Esophagus muscularis mucosa (tissue), 4 donors: ENCODE measurements at regions not wholly inside any gene's neighbourhood (a gene's known extent, or its start where the extent isn't known, plus 50 kb on each side); places are given as distances from the start of the nearest gene placed in this dataset.

Experiments used
- DNase-seq: peaks from one replicate; pipeline ENCODE4 v3.0.0-alpha.2; 2017; ENCODE audit errors: extremely low spot score
- H3K27ac ChIP-seq, 4 donors: fragments of 200-600 bp; sonication (generic); replicated peaks in 1 of 4; 1 replicate in 3 of 4; 2 replicates in 1 of 4; pipeline ENCODE4 v1.5.1; 2016 to 2019; ENCODE audit warnings: mild to moderate bottlenecking in 1 of 4
- H3K27me3 ChIP-seq, 4 donors: fragments of 200-600 bp; sonication (generic); one replicate each; pipeline versions ENCODE4 v1.5.1 to v1.6.0; 2016 to 2019
- H3K36me3 ChIP-seq, 4 donors: fragments of 200-600 bp; sonication (generic); one replicate each; pipeline ENCODE4 v1.5.1; 2016 to 2019
- H3K4me1 ChIP-seq, 4 donors: fragments of 200-600 bp; sonication (generic); one replicate each; pipeline ENCODE4 v1.5.1; 2016 to 2019
- H3K4me3 ChIP-seq, 4 donors: fragments of 200-600 bp; sonication (generic); 1 replicate in 2 of 4; 2 replicates in 2 of 4; pipeline ENCODE4 v1.5.1; 2016 to 2019; ENCODE audit warnings: mild to moderate bottlenecking in 4 of 4, moderate library complexity in 1 of 4
- H3K9me3 ChIP-seq, 4 donors: fragments of 200-600 bp; sonication (generic); 1 replicate in 3 of 4; 2 replicates in 1 of 4; pipeline ENCODE4 v1.5.1; 2016 to 2019
- EP300 ChIP-seq: sonication (generic); formaldehyde crosslinking; IDR thresholded peaks from one replicate; pipeline ENCODE4 v1.6.1; 2017; ENCODE audit warnings: antibody characterized with exemption
- POLR2A ChIP-seq: fragments of 450-650 bp; IDR thresholded peaks from one replicate; pipeline ENCODE4 v1.6.1; 2017; ENCODE audit warnings: antibody characterized with exemption, moderate library complexity, mild to moderate bottlenecking, low read depth
- POLR2AphosphoS5 ChIP-seq, 2 donors: sonication (generic); formaldehyde crosslinking; IDR thresholded peaks; one replicate each; pipeline ENCODE4 v1.6.1; 2017; ENCODE audit warnings: antibody characterized with exemption in 2 of 2
- WGBS: methylation state at CpG from one replicate; pipeline ENCODE4 v1.1.5; 2018; 5-methylcytosine and 5-hydroxymethylcytosine counted together
- intact Hi-C: fragments of 100-400 bp; cut with DNase I; formaldehyde crosslinking; loops from one replicate; pipeline ENCODE4 v1.15.1; 2023
- TF ChIP-seq, protein P1 (sequence below), 3 experiments: fragments of 200-600 bp in 2 of 3; fragments of 450-650 bp in 1 of 3; sonication (generic) in 2 of 3; IDR thresholded peaks; one replicate each; pipeline ENCODE4 v1.5.1; 2017 to 2019; ENCODE audit warnings: antibody characterized with exemption in 3 of 3, mild to moderate bottlenecking in 2 of 3, moderate library complexity in 1 of 3

DNA sequence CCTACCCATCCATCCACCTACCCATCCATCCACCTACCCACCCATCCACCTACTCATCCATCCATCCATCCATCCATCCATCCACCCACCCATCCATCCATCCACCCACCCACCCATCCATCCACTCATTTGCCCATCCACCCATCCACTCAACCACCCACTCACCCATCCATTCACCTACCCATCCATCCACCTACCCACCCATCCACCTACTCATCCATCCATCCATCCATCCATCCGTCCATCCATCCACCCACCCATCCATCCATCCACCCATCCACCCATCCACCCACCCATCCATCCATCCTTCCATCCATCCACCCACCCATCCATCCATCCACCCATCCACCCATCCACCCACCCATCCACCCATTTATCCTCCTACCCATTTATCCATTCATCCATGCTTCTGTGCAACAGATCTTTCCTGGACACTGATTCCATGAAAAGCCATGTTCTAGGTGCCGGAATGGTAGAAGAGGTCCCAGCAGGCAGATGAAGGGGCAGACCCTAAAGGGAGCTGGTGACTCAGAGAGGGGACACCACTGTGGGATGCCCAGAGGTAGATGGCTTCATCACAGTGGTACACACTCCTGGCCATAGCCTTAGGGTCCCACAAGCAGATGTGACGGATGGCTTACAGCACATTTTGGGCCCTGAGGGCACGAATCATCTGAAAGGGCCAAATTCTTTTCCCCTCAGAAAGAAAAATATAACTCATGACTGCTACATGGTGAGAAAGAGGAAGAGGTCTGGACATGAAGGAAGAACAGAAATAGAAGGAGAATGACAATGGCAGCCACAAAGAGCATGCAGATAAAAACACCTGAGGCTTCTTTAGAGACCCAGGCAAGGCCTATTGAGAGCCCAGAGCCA, 76.0 kb downstream of the KCTD15 start:
- no peak overlapping the region for H3K4me3 ChIP-seq
- 81% methylated on average over 4 of the region's 4 CpGs for WGBS
- intact Hi-C loops: no loop called here

DNA sequence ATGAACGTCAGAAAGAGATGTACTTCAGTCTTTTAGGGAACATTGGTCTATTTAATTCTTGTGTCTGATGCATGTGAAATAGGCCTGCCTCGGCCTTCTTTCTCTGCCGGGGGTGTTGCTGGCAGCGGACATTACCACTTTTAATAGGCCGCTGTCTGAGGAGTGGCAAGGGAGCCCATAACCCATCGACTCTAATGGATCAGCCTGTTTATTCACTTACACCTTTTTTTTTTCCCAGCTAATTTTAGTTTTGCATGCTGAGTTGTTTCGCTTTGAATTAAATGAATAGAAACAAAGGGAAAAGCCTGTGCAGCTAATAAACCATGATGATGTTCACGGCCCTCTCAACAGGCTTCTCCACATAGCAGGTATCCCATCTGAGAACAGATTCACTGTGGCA, 78.4 kb downstream of the KCTD15 start:
- Histone ChIP-seq H3K36me3 (no peaks in the 10 kb centered on the region), H3K4me1 (peaks cover 0 to 5% (median 3%) of the 10 kb centered on the region in 4 donors), H3K4me3 (no peak overlapping the region), H3K27ac (no peak overlapping the region), H3K9me3 (no peaks in the 10 kb centered on the region), H3K27me3 (peaks cover 0 to 6% (median 0%) of the 10 kb centered on the region in 4 donors)
- intact Hi-C loops: no loop called here
- WGBS: 85% methylated on average over 8 of the region's 8 CpGs
- peak; percentile 29 for DNase-seq
- no peak for TF ChIP-seq POLR2AphosphoS5 (IDR thresholded peaks at IDR 0.05)
- no peak for TF ChIP-seq EP300
- TF ChIP-seq, protein P1, sequence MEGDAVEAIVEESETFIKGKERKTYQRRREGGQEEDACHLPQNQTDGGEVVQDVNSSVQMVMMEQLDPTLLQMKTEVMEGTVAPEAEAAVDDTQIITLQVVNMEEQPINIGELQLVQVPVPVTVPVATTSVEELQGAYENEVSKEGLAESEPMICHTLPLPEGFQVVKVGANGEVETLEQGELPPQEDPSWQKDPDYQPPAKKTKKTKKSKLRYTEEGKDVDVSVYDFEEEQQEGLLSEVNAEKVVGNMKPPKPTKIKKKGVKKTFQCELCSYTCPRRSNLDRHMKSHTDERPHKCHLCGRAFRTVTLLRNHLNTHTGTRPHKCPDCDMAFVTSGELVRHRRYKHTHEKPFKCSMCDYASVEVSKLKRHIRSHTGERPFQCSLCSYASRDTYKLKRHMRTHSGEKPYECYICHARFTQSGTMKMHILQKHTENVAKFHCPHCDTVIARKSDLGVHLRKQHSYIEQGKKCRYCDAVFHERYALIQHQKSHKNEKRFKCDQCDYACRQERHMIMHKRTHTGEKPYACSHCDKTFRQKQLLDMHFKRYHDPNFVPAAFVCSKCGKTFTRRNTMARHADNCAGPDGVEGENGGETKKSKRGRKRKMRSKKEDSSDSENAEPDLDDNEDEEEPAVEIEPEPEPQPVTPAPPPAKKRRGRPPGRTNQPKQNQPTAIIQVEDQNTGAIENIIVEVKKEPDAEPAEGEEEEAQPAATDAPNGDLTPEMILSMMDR (IDR thresholded peaks at IDR 0.05): no peak
- no peak for TF ChIP-seq POLR2A

More for the DNA sequence above, 76.0 kb downstream of the KCTD15 start:
- peak; percentile 45 for DNase-seq
- Histone ChIP-seq H3K27me3 (peaks cover 0 to 6% (median 0%) of the 10 kb centered on the region in 4 donors), H3K4me1 (peaks cover 13 to 17% (median 16%) of the 10 kb centered on the region in 4 donors), H3K36me3 (no peaks in the 10 kb centered on the region), H3K27ac (no peak overlapping the region), H3K9me3 (no peaks in the 10 kb centered on the region)
- TF ChIP-seq POLR2A: no peak
- TF ChIP-seq, protein P1 (IDR thresholded peaks at IDR 0.05): no peak
- TF ChIP-seq EP300: no peak
- no peak for TF ChIP-seq POLR2AphosphoS5 (IDR thresholded peaks at IDR 0.05)

DNA sequence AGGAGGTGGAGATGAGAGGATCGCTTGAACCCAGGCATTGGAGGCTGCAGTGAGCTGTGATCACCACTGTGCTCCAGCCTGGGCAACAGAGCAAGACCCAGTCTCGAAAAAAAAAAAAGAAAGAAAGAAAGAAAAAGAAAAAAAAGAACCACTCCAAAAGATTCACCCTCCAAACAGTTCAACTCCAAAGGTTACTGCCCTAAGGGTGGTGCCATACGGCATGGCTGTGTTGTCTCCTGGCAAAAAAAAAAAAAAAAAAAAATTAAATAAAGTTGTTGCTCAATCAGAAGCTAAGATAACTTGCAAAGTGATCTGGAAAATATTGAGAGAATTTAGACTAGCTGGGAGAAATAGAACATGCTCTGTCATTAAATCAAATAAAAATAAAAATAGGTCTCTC, 79.5 kb downstream of the KCTD15 start:
- no peak overlapping the region for H3K27ac ChIP-seq
- intact Hi-C loops: no loop called here
- H3K4me3 ChIP-seq: no peak overlapping the region
- TF ChIP-seq EP300 (no peak), POLR2AphosphoS5 (IDR thresholded peaks at IDR 0.05) (no peak), POLR2A (no peak)
- TF ChIP-seq, protein P1 (IDR thresholded peaks at IDR 0.05): no peak
- H3K36me3 ChIP-seq: no peaks in the 10 kb centered on the region
- peaks cover 0 to 7% (median 3%) of the 10 kb centered on the region in 4 donors for H3K4me1 ChIP-seq
- peaks cover 0 to 6% (median 0%) of the 10 kb centered on the region in 4 donors for H3K27me3 ChIP-seq
- H3K9me3 ChIP-seq: no peaks in the 10 kb centered on the region
- 77% methylated on average over 3 of the region's 3 CpGs for WGBS
- no peak for DNase-seq

DNA sequence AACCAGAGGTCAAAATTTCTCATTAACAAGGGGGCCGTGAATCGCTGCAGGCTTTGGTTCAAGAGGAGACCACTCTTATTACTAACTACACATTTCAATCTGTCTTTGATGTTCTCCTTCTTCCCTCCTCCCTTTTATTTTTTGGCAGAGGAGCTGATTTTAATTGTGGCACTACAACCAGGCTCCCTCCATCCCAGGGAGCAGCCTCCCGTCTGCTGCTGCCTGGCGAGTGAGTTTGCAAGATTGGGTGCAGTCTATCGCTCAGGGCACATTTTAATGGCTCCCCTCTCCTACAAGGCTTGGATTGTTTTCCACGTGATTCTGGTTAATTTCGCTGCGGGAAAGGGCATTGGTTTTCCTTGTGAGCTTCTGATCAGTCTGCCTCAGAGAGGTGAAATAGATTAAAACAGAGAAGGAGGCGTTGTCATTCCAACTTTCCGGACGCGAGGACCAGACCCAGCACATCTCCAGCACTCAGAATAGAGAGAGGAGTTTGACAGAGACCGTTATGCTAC, 81.4 kb downstream of the KCTD15 start:
- DNase-seq: no peak
- WGBS: 68% methylated on average over 13 of the region's 13 CpGs
- Histone ChIP-seq H3K4me3 (no peak overlapping the region), H3K27ac (no peak overlapping the region), H3K36me3 (no peaks in the 10 kb centered on the region), H3K9me3 (no peaks in the 10 kb centered on the region), H3K27me3 (peaks cover 0 to 6% (median 0%) of the 10 kb centered on the region in 4 donors), H3K4me1 (peaks cover 0 to 7% (median 3%) of the 10 kb centered on the region in 4 donors)
- intact Hi-C loops: no loop called here
- TF ChIP-seq EP300: no peak
- TF ChIP-seq, protein P1 (IDR thresholded peaks at IDR 0.05): no peak
- no peak for TF ChIP-seq POLR2AphosphoS5 (IDR thresholded peaks at IDR 0.05)
- TF ChIP-seq POLR2A: no peak
